Adrenal gland (tissue), 9 donors: ENCODE measurements at regions not wholly inside any gene's neighbourhood (a gene's known extent, or its start where the extent isn't known, plus 50 kb on each side); places are given as distances from the start of the nearest gene placed in this dataset.

Source experiments
- DNase-seq, 7 donors: peaks; one replicate each; pipeline ENCODE4 v3.0.0-alpha.2; 2019 to 2020
- H3K27ac ChIP-seq, 5 donors: fragments of 200-600 bp; sonication (generic) in 4 of 5; 1 replicate in 3 of 5; 2 replicates in 2 of 5; pipeline versions ENCODE4 v1.5.1 to v1.8.0; 2016 to 2020; ENCODE audit warnings: mild to moderate bottlenecking in 1 of 5
- H3K27me3 ChIP-seq: fragments of 200-600 bp; 2 replicates; pipeline ENCODE4 v1.8.0; 2021
- H3K36me3 ChIP-seq, 2 donors: fragments of 200-600 bp; replicated peaks in 1 of 2; 1 replicate in 1 of 2; 2 replicates in 1 of 2; pipeline versions ENCODE4 v1.5.1 to v1.8.0; 2018 to 2022
- H3K4me1 ChIP-seq, 2 donors: fragments of 200-600 bp; replicated peaks in 1 of 2; 1 replicate in 1 of 2; 2 replicates in 1 of 2; pipeline versions ENCODE4 v1.5.1 to v1.8.0; 2018 to 2021
- H3K4me3 ChIP-seq, 4 donors: fragments of 200-600 bp; sonication (generic) in 3 of 4; one replicate each; pipeline ENCODE4 v1.5.1; 2016 to 2018
- H3K9me3 ChIP-seq, 3 donors: fragments of 200-600 bp; sonication (generic) in 1 of 3; replicated peaks in 1 of 3; 1 replicate in 2 of 3; 2 replicates in 1 of 3; pipeline versions ENCODE4 v1.5.1 to v1.8.0; 2016 to 2021
- CTCF ChIP-seq, 6 experiments: fragments of 450-650 bp in 4 of 6; fragments of 200-600 bp in 2 of 6; sonication (generic) in 1 of 6; IDR thresholded peaks; 1 replicate in 5 of 6; 2 replicates in 1 of 6; pipeline versions ENCODE4 v1.5.1 to v1.8.0; 2016 to 2021; ENCODE audit warnings: antibody characterized with exemption in 6 of 6, mild to moderate bottlenecking in 2 of 6, moderate library complexity in 1 of 6
- POLR2A ChIP-seq, 2 donors: fragments of 450-650 bp; IDR thresholded peaks; one replicate each; pipeline ENCODE4 v1.6.1; 2017; ENCODE audit warnings: antibody characterized with exemption in 2 of 2, mild to moderate bottlenecking in 2 of 2, moderate library complexity in 1 of 2
- WGBS, 4 donors: extraction: QIAGEN DNeasy Blood & Tissue Kit in 2 of 4; methylation state at CpG; one replicate each; pipeline versions ENCODE4 v1.1.5 to v1.1.7; 2013 to 2017; 5-methylcytosine and 5-hydroxymethylcytosine counted together
- intact Hi-C, 2 donors: fragments of 100-400 bp; cut with DNase I; formaldehyde crosslinking; loops; one replicate each; pipeline versions ENCODE4 v1.14.1 to v1.15.0; 2022 to 2023
- donor health status: healthy with polysubstance abuse.
- donor health status: Bipolar disorder and iron deficiency.
- donor health status: DM: yes; HTN: yes; CAD: no.
- donor health status: DM: no; HTN: no; CAD: no.
- donor health status: DM: no; HTN: no; CAD: no.

GRCh38 chr3:124360155-124360554 lies 368.2 kb upstream of the ROPN1 start:
- no peaks in the 10 kb centered on the region for H3K27me3 ChIP-seq
- peaks cover 0 to 10% of the 10 kb centered on the region in 2 donors for H3K4me1 ChIP-seq
- WGBS, 4 donors = 72 to 87% (median 85%) methylated on average over 3 of the region's 3 CpGs
- no peaks in the 10 kb centered on the region for H3K9me3 ChIP-seq
- intact Hi-C loops = no loop called here
- DNase-seq = no peak
- H3K4me3 ChIP-seq = no peak overlapping the region
- TF ChIP-seq CTCF (IDR thresholded peaks at IDR 0.05) (no peak), POLR2A (IDR thresholded peaks at IDR 0.05) (no peak)
- no peaks in the 10 kb centered on the region for H3K36me3 ChIP-seq
- no peak overlapping the region for H3K27ac ChIP-seq

GRCh38 chr3:124360563-124360962 lies 368.6 kb upstream of the ROPN1 start:
- H3K4me3 ChIP-seq = no peak overlapping the region
- H3K9me3 ChIP-seq = no peaks in the 10 kb centered on the region
- H3K27me3 ChIP-seq = no peaks in the 10 kb centered on the region
- no peak for TF ChIP-seq CTCF (IDR thresholded peaks at IDR 0.05)
- no peak for TF ChIP-seq POLR2A (IDR thresholded peaks at IDR 0.05)
- H3K4me1 ChIP-seq = peaks cover 0 to 10% of the 10 kb centered on the region in 2 donors
- WGBS, 4 donors = 78 to 87% (median 80%) methylated on average over 3 of the region's 3 CpGs
- no peak for DNase-seq
- intact Hi-C loops = no loop called here
- H3K27ac ChIP-seq = no peak overlapping the region
- H3K36me3 ChIP-seq = no peaks in the 10 kb centered on the region

- DNase-seq = no peak
- H3K27ac ChIP-seq = no peak overlapping the region
- intact Hi-C loops = no loop called here
- H3K4me1 ChIP-seq = peaks cover 0 to 10% of the 10 kb centered on the region in 2 donors
- TF ChIP-seq POLR2A (IDR thresholded peaks at IDR 0.05) = no peak
- TF ChIP-seq CTCF (IDR thresholded peaks at IDR 0.05) = no peak
- H3K4me3 ChIP-seq = no peak overlapping the region
- H3K27me3 ChIP-seq = no peaks in the 10 kb centered on the region
- no peaks in the 10 kb centered on the region for H3K9me3 ChIP-seq
- WGBS, 4 donors = 90 to 95% (median 93%) methylated on average over 3 of the region's 3 CpGs
- H3K36me3 ChIP-seq = no peaks in the 10 kb centered on the region
Measured at GRCh38 chr3:124361566-124361965, 368.7 kb upstream of the UMPS start.

GRCh38 chr3:124362455-124362854 lies 367.8 kb upstream of the UMPS start:
- H3K27me3 ChIP-seq = no peaks in the 10 kb centered on the region
- H3K9me3 ChIP-seq = no peaks in the 10 kb centered on the region
- H3K36me3 ChIP-seq = no peaks in the 10 kb centered on the region
- no peak overlapping the region for H3K27ac ChIP-seq
- TF ChIP-seq POLR2A (IDR thresholded peaks at IDR 0.05) (no peak), CTCF (IDR thresholded peaks at IDR 0.05) (no peak)
- no peak overlapping the region for H3K4me3 ChIP-seq
- peaks cover 0 to 10% of the 10 kb centered on the region in 2 donors for H3K4me1 ChIP-seq
- intact Hi-C loops = no loop called here
- DNase-seq = no peak
- 77 to 93% (median 89%) methylated on average over 2 of the region's 2 CpGs for WGBS, 4 donors
